GM10266 (cell line): ENCODE measurements at regions not wholly inside any gene's neighbourhood (a gene's known extent, or its start where the extent isn't known, plus 50 kb on each side); places are given as distances from the start of the nearest gene placed in this dataset.
"Not testable (repeated sequence)": the region's sequence is repeated elsewhere in the genome, so short reads cannot be mapped to it uniquely, and the experiment has no call there.

ENCODE experiments used
- DNase-seq: peaks from one replicate; pipeline ENCODE4 v3.0.0; 2012; ENCODE audit errors: extremely low spot score
- CTCF ChIP-seq: IDR thresholded peaks from 2 replicates; pipeline ENCODE4 v1.5.1; 2012; ENCODE audit warnings: mild to moderate bottlenecking, low read depth; ENCODE audit not compliant: control insufficient read depth, insufficient read depth; ENCODE audit errors: missing control alignments

- no peak for TF ChIP-seq CTCF
- no peak for DNase-seq
These were observed 967.2 kb downstream of the TRAM1L1 start for GRCh38 chr4:116118221-116118620.

GRCh38 chr4:116112861-116113260 lies 972.5 kb downstream of the TRAM1L1 start:
- DNase-seq, result not testable (repeated sequence)

DNA sequence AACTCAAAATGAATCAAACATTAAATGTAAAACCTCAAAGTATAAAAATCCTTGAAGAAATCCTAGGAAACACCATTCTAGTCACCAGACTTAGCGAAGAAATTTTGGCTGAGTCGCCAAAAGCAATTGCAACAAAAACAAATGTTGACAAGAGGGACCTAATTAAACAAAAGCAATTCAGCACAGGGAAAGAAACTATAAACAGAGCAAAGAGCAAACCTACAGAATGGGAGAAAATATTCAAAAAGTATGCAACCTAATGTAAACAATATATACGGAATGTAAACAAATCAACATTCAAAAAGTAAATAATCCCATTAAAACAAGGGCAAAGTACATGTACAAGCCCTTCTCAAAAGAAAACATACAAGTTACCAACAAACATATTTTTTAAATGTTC lies 974.7 kb downstream of the TRAM1L1 start:
- no peak for DNase-seq
- no peak for TF ChIP-seq CTCF

GRCh38 chr4:116108606-116109005 lies 976.8 kb downstream of the TRAM1L1 start:
- no peak for TF ChIP-seq CTCF
- no peak for DNase-seq

GRCh38 chr4:116101321-116101720 lies 984.1 kb downstream of the TRAM1L1 start:
- DNase-seq, result no peak
- no peak for TF ChIP-seq CTCF

DNA sequence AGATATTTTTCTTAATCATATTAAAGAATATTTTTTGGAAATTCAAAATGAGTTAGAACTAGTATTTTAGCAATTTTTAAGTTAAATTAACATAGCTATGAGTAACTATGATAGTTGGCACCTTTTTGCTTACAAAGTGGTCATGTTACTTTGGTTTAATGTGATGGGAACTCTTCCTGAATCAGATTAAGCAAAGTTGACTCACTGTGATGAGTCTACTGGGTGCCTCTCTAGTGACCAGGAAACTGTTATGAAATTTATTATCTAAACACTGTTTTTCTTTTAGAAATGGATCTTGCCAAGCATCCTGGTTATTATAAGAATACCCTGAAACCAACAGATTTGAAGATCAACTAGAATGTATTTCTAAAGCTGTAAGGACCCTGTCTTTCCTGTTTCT lies 985.8 kb downstream of the TRAM1L1 start:
- DNase-seq, result no peak
- TF ChIP-seq CTCF, result no peak

- DNase-seq, result not testable (repeated sequence)
These were observed 983.9 kb upstream of the NDST4 start for GRCh38 chr4:116097353-116097752.

DNA sequence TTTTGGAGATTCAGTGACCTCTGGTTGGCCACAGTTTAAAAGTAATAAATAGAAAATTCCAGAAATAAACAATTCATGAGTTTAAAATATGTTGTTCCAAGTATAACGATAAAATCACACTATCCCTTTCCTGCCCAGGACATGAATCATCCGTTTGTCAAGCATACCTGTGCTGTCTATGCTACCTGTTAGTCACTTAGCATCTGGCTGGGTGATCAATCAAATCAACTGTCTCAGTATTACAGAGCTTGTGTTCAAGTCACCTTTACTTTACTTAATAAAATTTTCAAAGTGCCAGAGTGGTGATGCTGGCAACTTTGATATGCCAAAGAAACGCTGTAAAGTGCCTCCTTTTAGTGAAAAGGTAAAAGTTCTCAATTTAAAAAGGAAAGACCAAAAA lies 979.5 kb upstream of the NDST4 start:
- TF ChIP-seq CTCF, result no peak
- no peak for DNase-seq
